Natural killer cell (primary cell): ENCODE measurements at regions not wholly inside any gene's neighbourhood (a gene's known extent, or its start where the extent isn't known, plus 50 kb on each side); places are given as distances from the start of the nearest gene placed in this dataset.

ENCODE experiments used
- ATAC-seq, 3 donors: fragments of 150-1000 bp in 2 of 3; fragments of 200-7000 bp in 1 of 3; cut with Tn5 transposase; 1 replicate in 1 of 3; 2 replicates in 2 of 3; pipeline ENCODE4 v1.10.0; 2021; ENCODE audit warnings: mild to moderate bottlenecking in 2 of 3, moderate library complexity in 2 of 3
- DNase-seq, 2 donors: peaks; one replicate each; pipeline versions ENCODE4 v3.0.0 to v3.0.0-alpha.2; 2013 to 2021; ENCODE audit warnings: mixed read lengths in 1 of 2
- H3K27ac ChIP-seq: one replicate; pipeline ENCODE4 v1.5.1; 2013; ENCODE audit warnings: mild to moderate bottlenecking, low read length
- H3K27me3 ChIP-seq: one replicate; pipeline ENCODE4 v1.6.1; 2013; ENCODE audit warnings: low read length; ENCODE audit not compliant: control insufficient read depth, insufficient read depth
- H3K36me3 ChIP-seq: one replicate; pipeline ENCODE4 v1.6.1; 2013; ENCODE audit warnings: low read length; ENCODE audit not compliant: control insufficient read depth, insufficient read depth
- H3K4me1 ChIP-seq: one replicate; pipeline ENCODE4 v1.6.1; 2013; ENCODE audit warnings: low read length; ENCODE audit not compliant: control insufficient read depth, insufficient read depth
- H3K4me3 ChIP-seq: one replicate; pipeline ENCODE4 v1.5.1; 2013; ENCODE audit warnings: low read length
- H3K9me3 ChIP-seq: one replicate; pipeline ENCODE4 v1.6.1; 2013; ENCODE audit warnings: low read length; ENCODE audit not compliant: control insufficient read depth, insufficient read depth
- H3K27ac Mint-ChIP-seq, 2 donors: one replicate each; pipeline ENCODE4 v1.8.0; 2022; ENCODE audit warnings: mild to moderate bottlenecking in 2 of 2, mixed read lengths in 2 of 2, moderate library complexity in 1 of 2
- H3K27me3 Mint-ChIP-seq, 2 donors: one replicate each; pipeline ENCODE4 v1.8.0; 2022; ENCODE audit warnings: low read depth in 2 of 2, mixed read lengths in 2 of 2
- H3K36me3 Mint-ChIP-seq: one replicate; pipeline ENCODE4 v1.8.0; 2022; ENCODE audit warnings: mixed read lengths
- H3K4me1 Mint-ChIP-seq, 2 donors: one replicate each; pipeline ENCODE4 v1.8.0; 2022; ENCODE audit warnings: mixed read lengths in 2 of 2
- H3K4me3 Mint-ChIP-seq: one replicate; pipeline ENCODE4 v1.8.0; 2022; ENCODE audit warnings: mild to moderate bottlenecking, moderate library complexity, mixed read lengths
- H3K9me3 Mint-ChIP-seq, 2 donors: one replicate each; pipeline ENCODE4 v1.8.0; 2022; ENCODE audit warnings: mixed read lengths in 2 of 2
- WGBS: methylation state at CpG from one replicate; pipeline ENCODE4 v1.1.7; 2013; ENCODE audit warnings: missing lambda C conversion rate; ENCODE audit not compliant: insufficient coverage; 5-methylcytosine and 5-hydroxymethylcytosine counted together
- intact Hi-C: fragments of 100-400 bp; cut with micrococcal nuclease; formaldehyde crosslinking; loops from one replicate; pipeline ENCODE4 v1.14.2; 2022
- TF ChIP-seq, protein P1 (sequence below): fragments of 200-600 bp; IDR thresholded peaks from one replicate; pipeline ENCODE4 v1.8.0; 2022; ENCODE audit warnings: antibody characterized with exemption

- DNase-seq, result no peak
- 79% methylated on average over 3 of the region's 3 CpGs for WGBS
- H3K4me3 ChIP-seq, result no peak overlapping the region
- no peaks in the 10 kb centered on the region for H3K4me1 Mint-ChIP-seq
- TF ChIP-seq, protein P1, sequence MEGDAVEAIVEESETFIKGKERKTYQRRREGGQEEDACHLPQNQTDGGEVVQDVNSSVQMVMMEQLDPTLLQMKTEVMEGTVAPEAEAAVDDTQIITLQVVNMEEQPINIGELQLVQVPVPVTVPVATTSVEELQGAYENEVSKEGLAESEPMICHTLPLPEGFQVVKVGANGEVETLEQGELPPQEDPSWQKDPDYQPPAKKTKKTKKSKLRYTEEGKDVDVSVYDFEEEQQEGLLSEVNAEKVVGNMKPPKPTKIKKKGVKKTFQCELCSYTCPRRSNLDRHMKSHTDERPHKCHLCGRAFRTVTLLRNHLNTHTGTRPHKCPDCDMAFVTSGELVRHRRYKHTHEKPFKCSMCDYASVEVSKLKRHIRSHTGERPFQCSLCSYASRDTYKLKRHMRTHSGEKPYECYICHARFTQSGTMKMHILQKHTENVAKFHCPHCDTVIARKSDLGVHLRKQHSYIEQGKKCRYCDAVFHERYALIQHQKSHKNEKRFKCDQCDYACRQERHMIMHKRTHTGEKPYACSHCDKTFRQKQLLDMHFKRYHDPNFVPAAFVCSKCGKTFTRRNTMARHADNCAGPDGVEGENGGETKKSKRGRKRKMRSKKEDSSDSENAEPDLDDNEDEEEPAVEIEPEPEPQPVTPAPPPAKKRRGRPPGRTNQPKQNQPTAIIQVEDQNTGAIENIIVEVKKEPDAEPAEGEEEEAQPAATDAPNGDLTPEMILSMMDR, result no peak
- no peaks in the 10 kb centered on the region for H3K36me3 ChIP-seq
- no peak for ATAC-seq
- H3K36me3 Mint-ChIP-seq, result no peaks in the 10 kb centered on the region
- H3K4me1 ChIP-seq, result no peaks in the 10 kb centered on the region
- H3K27ac ChIP-seq, result no peak overlapping the region
- no peak overlapping the region for H3K27ac Mint-ChIP-seq
- no peaks in the 10 kb centered on the region for H3K27me3 ChIP-seq
- intact Hi-C loops, result no loop called here
- peaks cover 2% of the 10 kb centered on the region for H3K9me3 ChIP-seq
- H3K9me3 Mint-ChIP-seq, result no peaks in the 10 kb centered on the region
- H3K4me3 Mint-ChIP-seq, result no peak overlapping the region
- no peaks in the 10 kb centered on the region for H3K27me3 Mint-ChIP-seq
These were observed 233.9 kb downstream of the RPS24 start for GRCh38 chr10:78267598-78267997.

DNA sequence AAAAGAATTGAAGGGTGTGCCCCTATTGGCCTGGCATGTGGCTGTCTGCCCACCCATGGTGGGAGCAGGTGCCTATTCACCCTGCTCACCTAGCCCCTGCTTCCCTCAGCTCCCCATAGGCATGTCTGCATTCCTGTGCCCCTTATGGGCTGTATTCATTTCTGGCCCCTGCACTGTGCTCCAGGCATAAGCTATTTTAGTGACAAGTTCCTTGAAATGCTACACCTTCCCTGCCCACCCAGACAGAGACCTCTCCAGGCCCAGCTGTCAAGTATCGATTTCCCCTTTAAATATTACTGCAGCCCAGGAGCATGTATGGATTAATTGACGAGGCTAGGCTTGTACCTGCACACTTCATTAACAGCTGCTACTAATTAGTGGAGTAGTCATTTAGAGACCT is 235.4 kb downstream of the RPS24 start:
- peaks cover 2% of the 10 kb centered on the region for H3K9me3 ChIP-seq
- no peaks in the 10 kb centered on the region for H3K4me1 ChIP-seq
- H3K36me3 ChIP-seq, result no peaks in the 10 kb centered on the region
- no peak overlapping the region for H3K4me3 ChIP-seq
- DNase-seq (no peak), ATAC-seq (no peak)
- H3K4me1 Mint-ChIP-seq, result no peaks in the 10 kb centered on the region
- H3K36me3 Mint-ChIP-seq, result no peaks in the 10 kb centered on the region
- no peak overlapping the region for H3K27ac Mint-ChIP-seq
- TF ChIP-seq, protein P1, result no peak
- no peaks in the 10 kb centered on the region for H3K27me3 Mint-ChIP-seq
- H3K27me3 ChIP-seq, result no peaks in the 10 kb centered on the region
- WGBS, result no CpG with 5 or more reads among the region's 2 CpGs
- H3K9me3 Mint-ChIP-seq, result no peaks in the 10 kb centered on the region
- intact Hi-C loops, result no loop called here
- no peak overlapping the region for H3K4me3 Mint-ChIP-seq
- no peak overlapping the region for H3K27ac ChIP-seq

DNA sequence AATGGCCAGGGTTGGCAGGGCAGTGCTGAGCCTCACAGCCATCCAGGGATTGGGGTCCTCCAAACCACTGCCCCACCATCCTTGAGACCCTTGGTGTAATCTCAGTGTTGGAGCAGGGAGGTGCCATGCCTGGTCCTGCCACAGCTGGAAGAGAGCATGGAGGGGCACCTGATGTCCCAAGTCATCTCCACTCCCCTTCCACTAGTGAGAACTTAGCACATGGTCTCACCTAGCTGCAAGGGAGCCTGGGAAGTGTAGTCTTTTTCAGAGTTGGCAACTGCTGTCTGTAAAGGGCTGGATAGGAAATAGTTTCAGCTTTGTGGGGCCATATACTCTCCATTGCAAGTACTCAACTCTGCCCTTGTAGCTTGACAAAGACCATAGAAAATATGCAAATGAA is 238.7 kb downstream of the RPS24 start:
- peaks cover 0 to 3% of the 10 kb centered on the region in 2 donors for H3K27me3 Mint-ChIP-seq
- ATAC-seq, result no peak
- peaks cover 2% of the 10 kb centered on the region for H3K9me3 ChIP-seq
- no peaks in the 10 kb centered on the region for H3K4me1 Mint-ChIP-seq
- TF ChIP-seq, protein P1, result no peak
- no peaks in the 10 kb centered on the region for H3K36me3 ChIP-seq
- no peaks in the 10 kb centered on the region for H3K4me1 ChIP-seq
- H3K4me3 Mint-ChIP-seq, result no peak overlapping the region
- no peak overlapping the region for H3K27ac Mint-ChIP-seq
- no peaks in the 10 kb centered on the region for H3K27me3 ChIP-seq
- H3K9me3 Mint-ChIP-seq, result no peaks in the 10 kb centered on the region
- no peak for DNase-seq
- H3K4me3 ChIP-seq, result no peak overlapping the region
- intact Hi-C loops, result no loop called here
- H3K27ac ChIP-seq, result no peak overlapping the region
- H3K36me3 Mint-ChIP-seq, result no peaks in the 10 kb centered on the region

DNA sequence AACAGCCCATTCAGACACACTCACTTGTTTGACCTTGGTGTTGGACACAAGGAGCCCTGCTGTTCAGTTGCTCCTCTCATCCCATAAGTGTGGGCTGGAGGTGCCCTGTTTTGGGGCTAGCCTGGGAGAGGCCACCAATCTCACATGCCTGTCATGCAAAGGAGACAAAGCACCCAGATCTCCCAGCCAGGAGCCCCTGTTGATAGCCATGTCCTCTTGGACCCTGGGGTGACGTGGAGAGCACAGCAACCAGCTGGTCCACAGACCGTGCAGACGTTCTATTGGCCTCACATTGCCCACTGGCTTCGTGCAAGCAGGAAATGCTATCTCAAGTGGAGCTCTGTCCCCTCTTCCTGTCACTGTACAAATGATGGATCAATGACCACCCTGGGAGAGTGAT is 240.8 kb downstream of the RPS24 start:
- WGBS, result 82% methylated on average over 4 of the region's 4 CpGs
- TF ChIP-seq, protein P1, result no peak
- no peak overlapping the region for H3K27ac ChIP-seq
- Mint-ChIP-seq H3K36me3 (no peaks in the 10 kb centered on the region), H3K27ac (no peak overlapping the region), H3K27me3 (peaks cover 0 to 3% of the 10 kb centered on the region in 2 donors), H3K4me1 (no peaks in the 10 kb centered on the region), H3K9me3 (no peaks in the 10 kb centered on the region), H3K4me3 (no peak overlapping the region)
- intact Hi-C loops, result no loop called here
- no peak for ATAC-seq
- H3K9me3 ChIP-seq, result peaks cover 2% of the 10 kb centered on the region
- no peaks in the 10 kb centered on the region for H3K36me3 ChIP-seq
- no peak overlapping the region for H3K4me3 ChIP-seq
- no peaks in the 10 kb centered on the region for H3K4me1 ChIP-seq
- H3K27me3 ChIP-seq, result no peaks in the 10 kb centered on the region
- DNase-seq, result no peak
